ENCODE measurements at regions not wholly inside any gene's neighbourhood (a gene's known extent, or its start where the extent isn't known, plus 50 kb on each side); places are given as distances from the start of the nearest gene placed in this dataset.

DNA sequence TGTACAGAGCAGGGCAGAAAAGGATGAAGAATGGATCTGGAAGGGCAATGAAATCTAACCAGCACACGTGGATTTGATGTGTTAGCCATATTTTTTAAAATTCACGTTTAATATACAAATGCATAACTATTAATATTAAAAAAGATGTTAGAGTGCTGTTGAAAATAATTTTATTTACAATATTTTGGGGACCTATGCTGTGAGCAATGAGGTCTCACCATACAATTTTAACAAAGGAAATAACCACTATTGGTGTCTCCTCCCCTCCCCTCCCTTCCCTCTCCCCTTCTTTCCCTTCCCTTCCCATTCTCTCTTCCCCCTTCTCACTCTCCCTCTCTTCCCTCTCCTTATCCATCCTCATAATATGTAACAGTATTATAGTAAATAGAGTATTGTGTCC lies 64.2 kb upstream of the GPR139 start:
- TF ChIP-seq, protein P1, sequence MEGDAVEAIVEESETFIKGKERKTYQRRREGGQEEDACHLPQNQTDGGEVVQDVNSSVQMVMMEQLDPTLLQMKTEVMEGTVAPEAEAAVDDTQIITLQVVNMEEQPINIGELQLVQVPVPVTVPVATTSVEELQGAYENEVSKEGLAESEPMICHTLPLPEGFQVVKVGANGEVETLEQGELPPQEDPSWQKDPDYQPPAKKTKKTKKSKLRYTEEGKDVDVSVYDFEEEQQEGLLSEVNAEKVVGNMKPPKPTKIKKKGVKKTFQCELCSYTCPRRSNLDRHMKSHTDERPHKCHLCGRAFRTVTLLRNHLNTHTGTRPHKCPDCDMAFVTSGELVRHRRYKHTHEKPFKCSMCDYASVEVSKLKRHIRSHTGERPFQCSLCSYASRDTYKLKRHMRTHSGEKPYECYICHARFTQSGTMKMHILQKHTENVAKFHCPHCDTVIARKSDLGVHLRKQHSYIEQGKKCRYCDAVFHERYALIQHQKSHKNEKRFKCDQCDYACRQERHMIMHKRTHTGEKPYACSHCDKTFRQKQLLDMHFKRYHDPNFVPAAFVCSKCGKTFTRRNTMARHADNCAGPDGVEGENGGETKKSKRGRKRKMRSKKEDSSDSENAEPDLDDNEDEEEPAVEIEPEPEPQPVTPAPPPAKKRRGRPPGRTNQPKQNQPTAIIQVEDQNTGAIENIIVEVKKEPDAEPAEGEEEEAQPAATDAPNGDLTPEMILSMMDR (IDR thresholded peaks at IDR 0.05; ENCODE audit: poor library complexity, severe bottlenecking), result no peak
- TF ChIP-seq EZH2 (IDR thresholded peaks at IDR 0.05; ENCODE audit: borderline replicate concordance, insufficient read depth, low read length, poor library complexity, severe bottlenecking) (no peak), EP300 (conservative IDR thresholded peaks at IDR 0.05; ENCODE audit: poor library complexity, severe bottlenecking) (no peak)

Data from neural cell (in vitro differentiated cells).